ENCODE measurements at regions not wholly inside any gene's neighbourhood (a gene's known extent, or its start where the extent isn't known, plus 50 kb on each side); places are given as distances from the start of the nearest gene placed in this dataset.
A peak's percentile ranks its signal among the peaks of the same experiment; 100 is the strongest.
"Not testable (repeated sequence)": the region's sequence is repeated elsewhere in the genome, so short reads cannot be mapped to it uniquely, and the experiment has no call there.

- DNase-seq, result no peak
Measured at GRCh38 chr12:14214495-14214894, 151.0 kb upstream of the ATF7IP start.

DNA sequence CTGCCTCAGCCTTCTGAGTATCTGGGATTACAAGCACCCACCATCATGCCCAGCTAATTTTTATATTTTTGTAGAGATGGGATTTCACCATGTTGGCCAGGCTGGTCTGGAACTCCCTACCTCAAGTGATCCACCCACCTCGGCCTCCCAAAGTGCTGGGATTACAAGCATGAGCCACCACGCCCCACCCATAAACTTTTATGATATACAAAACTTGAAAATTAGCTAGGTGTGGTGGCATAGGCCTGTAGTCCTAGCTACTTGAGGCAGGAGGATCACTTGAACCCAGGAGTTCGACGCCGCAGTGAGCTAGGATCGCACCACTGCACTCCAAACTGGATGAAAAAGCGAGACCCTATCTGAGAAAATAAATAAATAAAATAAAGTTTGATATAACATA is 149.5 kb upstream of the ATF7IP start:
- DNase-seq, result not testable (repeated sequence)

DNA sequence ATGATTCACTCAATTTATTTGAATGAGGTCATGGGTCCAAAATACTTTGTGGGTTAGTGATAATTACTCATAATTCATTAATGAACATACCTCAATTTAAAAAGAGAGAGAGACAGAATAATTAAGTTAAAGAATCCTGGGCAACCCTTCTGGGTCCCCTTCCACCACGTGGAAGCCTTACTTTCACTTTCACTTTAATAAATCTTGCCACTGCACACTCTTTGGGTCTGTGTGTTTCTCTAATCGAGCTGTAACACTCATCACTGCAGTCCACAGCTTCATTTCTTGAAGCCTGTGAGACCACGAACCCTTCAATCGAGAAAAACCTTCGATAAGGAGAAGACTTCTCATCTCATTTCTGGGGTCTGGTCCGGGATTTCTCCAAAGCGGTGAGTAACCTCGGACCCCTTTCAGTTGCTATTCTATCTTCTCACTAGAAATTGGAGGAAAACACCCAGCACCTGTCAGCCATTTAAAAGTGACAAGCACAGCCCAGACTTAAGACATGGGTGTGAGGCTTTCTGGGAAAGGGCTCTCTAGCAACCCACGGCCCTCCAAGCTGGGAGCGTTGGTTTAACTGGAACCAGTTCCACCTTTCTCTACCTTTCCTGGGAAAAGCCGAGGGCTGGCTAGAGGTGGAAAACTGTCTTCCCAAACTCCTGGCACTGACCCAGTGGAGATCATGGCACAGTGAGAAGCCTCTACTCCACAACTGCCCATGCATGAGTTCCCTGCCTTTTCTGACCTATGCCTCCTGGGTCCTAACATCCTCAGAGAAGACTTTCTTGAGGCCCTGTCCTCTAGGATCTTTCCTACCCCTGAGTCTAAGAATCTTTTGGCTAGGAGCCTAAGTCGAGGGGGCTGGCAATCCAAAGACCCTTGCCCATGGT is 148.8 kb upstream of the ATF7IP start:
- peak in 2 of 4 experiments; percentile 3 to 6 for DNase-seq

GRCh38 chr12:14219156-14219555 is 146.3 kb upstream of the ATF7IP start:
- no peak for DNase-seq

- DNase-seq, result not testable (repeated sequence)
Measured at GRCh38 chr12:14219670-14220069, 145.8 kb upstream of the ATF7IP start.

- DNase-seq, result no peak
Measured at GRCh38 chr12:14225064-14225463, 140.4 kb upstream of the ATF7IP start.

GRCh38 chr12:14235176-14235575 is 130.3 kb upstream of the ATF7IP start:
- not testable (repeated sequence) for DNase-seq

DNA sequence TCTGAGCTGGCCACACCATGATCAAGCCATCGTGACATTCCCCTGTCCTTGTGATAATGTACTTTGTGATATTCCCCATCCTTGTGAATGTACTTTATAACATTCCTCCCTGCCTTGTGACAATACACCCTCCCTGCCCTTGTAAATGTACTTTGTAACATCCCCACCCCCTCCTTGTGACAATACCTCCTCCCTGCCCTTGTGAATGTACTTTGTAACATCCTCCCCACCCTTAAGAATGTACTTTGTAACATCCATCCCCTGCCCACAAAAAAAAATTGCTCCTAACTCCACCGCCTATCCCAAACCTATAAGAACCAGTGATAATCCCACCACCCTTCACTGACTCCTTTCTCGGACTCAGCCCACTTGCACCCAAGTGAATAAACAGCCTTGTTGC is 128.8 kb upstream of the ATF7IP start:
- DNase-seq, result not testable (repeated sequence)

GRCh38 chr12:14238221-14238792 is 127.2 kb upstream of the ATF7IP start:
- peak in 3 of 4 experiments; percentile 27 to 69 (median 50) for DNase-seq

- peak; percentile 74 to 88 (median 76) for DNase-seq
Measured at GRCh38 chr12:14239350-14239934, 126.0 kb upstream of the ATF7IP start.

GRCh38 chr12:14239935-14240872 is 125.3 kb upstream of the ATF7IP start:
- peak in 3 of 4 experiments; percentile 40 to 61 (median 45) for DNase-seq

- DNase-seq, result no peak
Measured at GRCh38 chr12:14240873-14241220, 124.6 kb upstream of the ATF7IP start.

DNA sequence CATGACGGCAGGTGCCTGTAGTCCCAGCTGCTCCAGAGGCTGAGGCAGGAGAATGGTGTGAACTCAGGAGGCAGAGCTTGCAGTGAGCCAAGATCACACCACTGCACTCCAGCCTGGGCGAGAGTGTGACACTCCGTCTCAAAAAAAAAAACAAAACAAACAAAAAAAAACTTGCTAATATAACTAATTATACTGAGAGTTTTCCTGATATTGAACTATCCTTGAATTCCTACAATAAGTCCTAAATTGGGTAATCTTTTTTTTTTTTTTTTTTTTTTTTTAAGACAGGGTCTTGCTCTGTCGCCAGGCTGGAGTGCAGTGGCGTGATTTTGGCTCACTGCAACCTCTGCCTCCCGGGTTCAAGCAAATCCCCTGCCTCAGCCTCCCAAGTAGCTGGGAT is 122.7 kb upstream of the ATF7IP start:
- peak in 2 of 4 experiments; percentile 25 to 47 for DNase-seq

GRCh38 chr12:14243941-14244340 is 121.5 kb upstream of the ATF7IP start:
- DNase-seq, result no peak

DNA sequence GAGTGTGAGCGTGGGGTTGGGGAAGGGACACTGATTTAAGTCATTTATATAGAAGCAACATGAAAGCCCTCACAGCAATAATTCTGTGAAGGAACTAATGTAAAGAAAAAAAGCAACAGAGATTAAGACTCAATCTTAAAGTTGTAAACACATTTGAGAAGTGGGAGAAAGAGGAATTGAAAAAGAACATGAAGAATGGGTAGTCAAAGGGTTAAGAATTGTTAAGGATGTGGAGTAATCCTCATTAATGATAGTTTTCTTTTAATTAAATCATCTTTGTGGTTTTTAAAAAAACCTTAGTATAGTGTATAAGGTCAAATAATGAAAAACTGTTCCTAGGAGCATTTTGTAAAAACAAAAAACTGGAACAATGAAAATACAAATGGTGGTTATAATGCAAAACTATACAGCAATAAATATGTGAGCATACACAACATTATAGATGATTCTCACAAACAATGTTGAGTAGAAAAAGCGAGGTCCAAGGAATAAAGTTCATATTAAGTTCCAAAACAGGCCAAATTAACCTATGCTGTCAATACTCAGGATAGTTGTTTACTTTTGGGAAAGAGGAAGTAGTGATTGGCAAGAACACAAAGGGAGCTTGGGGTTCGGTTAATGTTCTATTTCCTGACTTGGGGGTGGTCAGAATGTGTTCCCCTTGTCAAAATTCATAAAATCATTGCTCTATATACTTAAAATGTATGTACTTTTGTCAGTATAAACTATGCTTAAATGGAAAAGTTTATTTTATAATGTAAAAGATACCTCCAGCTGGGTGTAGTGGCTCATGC is 120.4 kb upstream of the ATF7IP start:
- DNase-seq, result no peak

DNA sequence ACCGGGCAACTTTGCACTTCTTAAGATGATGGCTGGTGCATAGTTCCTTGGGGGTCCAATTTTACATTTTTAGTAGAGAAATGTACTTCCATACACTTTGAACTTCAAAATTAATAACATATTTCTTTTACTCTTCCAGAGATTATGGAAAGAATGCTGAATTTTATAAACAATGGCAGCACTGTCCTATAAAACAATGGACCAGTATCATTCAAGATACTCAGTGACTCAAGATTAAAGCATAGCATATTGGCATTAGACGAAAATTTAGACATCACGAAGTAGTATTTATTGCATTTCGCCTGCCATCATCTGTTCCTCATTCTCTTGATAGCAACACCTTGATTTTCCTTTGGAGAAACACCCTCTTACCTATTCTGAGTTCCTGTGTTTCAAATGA is 118.3 kb upstream of the ATF7IP start:
- no peak for DNase-seq

DNA sequence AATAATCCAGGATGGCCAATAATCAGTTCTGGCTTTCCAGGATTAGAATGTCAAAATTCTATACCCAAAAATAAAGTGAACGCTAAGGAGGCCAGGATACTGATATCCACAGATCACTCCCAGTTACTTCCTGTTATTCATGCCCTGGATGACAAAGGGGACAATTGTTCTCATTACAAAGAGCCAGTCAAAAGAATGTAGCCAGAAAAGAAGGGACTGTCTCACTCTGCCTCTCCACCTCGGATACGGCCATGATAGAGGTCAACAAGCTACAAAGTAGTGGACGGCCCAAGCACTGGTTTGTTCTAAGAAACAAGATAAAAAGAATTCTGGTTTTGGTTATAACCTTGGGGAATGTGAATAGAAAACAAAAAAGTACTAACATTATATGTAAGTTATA is 116.1 kb upstream of the ATF7IP start:
- DNase-seq, result no peak

GRCh38 chr12:14252697-14253096 is 112.8 kb upstream of the ATF7IP start:
- peak in 2 of 4 experiments; percentile 52 to 65 for DNase-seq

DNA sequence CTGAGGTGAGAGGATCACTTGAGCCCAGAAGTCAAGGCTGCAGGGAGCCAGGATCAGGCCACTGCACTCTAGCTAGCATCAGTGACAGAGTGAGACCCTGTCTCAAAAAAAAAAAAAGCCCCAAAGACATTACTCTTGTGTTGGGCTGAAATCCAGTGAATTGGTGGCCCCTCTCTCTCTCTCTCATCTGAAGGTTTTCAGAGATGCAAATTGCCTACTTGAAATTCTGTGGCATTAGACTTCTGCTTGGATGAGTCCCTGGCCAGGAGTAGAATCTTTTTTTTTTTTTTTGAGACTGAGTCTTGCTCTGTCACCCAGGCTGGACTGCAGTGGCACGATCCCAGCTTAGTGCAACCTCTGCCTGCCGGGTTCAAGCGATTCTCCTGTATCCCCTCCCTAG is 112.0 kb upstream of the ATF7IP start:
- DNase-seq, result no peak

- no peak for DNase-seq
Measured at GRCh38 chr12:14254781-14255180, 110.7 kb upstream of the ATF7IP start.

GRCh38 chr12:14256121-14256520 is 109.4 kb upstream of the ATF7IP start:
- DNase-seq, result peak in 1 of 4 experiments; percentile 9
